GM19239 (cell line): ENCODE measurements at regions not wholly inside any gene's neighbourhood (a gene's known extent, or its start where the extent isn't known, plus 50 kb on each side); places are given as distances from the start of the nearest gene placed in this dataset.
"Not testable (repeated sequence)": the region's sequence is repeated elsewhere in the genome, so short reads cannot be mapped to it uniquely, and the experiment has no call there.

Experiments
- DNase-seq: peaks from one replicate; pipeline ENCODE4 v3.0.0; 2011; ENCODE audit warnings: low spot score; ENCODE audit not compliant: insufficient read length
- FAIRE-seq: peaks from 2 replicates; lab custom pipeline; 2011; peaks lifted over from hg19 to GRCh38; lab: Jason Lieb, UNC

DNA sequence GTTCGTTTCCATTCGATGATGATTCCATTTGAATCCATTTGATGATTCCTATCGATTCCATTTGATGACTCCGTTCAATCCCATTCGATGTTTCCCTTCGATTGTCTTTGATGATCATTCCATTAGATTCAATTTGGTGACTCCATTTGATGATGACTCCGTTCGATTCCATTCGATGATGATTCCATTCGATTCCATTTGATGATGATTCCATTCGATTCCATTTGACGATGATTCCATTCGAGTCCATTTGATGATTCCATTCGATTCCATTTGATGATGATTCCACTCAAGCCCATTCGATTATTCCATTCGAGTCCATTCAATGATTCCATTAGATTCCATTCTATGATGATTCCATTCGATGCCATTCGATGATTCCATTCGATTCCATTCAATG is 2730.6 kb downstream of the RPIA start:
- FAIRE-seq, DNase-seq: not testable (repeated sequence)

DNA sequence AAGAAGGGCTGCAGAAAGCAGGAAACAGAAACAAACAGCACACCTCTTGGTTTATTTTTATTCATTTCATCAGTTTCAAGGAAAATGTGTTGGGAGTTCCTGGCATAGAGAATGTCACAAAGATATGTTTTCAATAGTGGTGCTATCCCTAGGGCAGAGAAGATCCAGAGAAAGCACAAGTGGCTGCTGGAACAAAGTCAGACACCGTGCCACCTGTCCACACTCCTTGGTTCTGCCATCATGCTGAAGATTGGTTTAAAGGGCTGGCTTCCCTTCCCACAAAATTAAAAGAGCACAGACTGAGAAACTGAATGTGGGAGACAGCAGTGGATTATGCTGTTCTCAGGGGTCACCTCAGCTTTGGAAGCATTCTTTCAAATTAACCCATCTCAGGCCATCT is 2735.7 kb downstream of the RPIA start:
- FAIRE-seq: not testable (repeated sequence)

DNA sequence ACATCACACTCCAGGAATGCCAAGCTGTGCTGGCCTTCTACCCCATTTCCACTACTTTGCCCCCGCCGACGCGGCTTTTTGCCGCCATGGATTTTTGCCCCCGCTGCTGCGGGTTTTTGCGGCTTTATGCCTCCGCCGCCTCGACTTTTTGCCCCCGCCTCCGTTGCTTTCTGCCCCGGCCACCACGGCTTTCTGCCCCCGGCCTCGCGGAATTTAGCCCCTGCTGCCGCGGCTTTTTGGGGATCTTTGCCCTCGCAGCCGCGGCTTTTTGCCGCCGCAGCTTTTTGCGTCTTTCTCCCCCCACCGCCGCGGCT is 2750.4 kb downstream of the RPIA start:
- FAIRE-seq, DNase-seq: not testable (repeated sequence)

More for the DNA sequence above, 2735.7 kb downstream of the RPIA start:
- DNase-seq: not testable (repeated sequence)

DNA sequence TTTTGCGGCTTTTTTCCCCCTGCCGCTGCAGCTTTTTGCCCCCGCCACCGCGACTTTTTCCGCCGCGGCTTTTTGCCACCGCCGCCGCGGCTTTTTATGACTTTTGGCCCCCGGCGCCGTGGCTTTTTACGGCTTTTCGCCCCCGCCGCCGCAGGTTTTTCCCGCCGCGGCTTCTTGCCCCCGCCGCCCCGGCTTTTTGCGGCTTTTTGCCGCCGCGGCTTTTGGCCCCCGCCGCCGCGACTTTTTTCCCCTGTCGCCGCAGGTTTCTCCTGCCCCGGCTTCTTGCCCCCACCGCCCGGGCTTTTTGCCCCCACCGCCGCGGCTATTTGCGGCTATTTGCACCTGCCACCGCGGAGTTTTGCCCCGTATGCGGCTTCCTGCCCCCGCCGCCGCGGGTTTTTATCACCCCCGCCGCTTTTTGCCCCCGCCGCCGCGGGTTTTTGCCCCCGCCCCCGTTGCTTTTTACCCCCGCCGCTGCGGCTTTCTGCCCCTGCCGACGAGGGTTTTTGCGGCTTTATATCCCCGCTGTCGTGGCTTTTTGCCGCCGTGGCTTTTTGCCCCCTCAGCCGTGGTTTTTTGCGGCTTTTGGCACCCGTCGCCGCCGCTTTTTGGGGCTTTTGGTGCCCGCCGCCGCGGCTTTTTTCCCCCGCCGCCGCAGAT is 2750.9 kb downstream of the RPIA start:
- DNase-seq (peak; percentile 5), FAIRE-seq (no peak)

DNA sequence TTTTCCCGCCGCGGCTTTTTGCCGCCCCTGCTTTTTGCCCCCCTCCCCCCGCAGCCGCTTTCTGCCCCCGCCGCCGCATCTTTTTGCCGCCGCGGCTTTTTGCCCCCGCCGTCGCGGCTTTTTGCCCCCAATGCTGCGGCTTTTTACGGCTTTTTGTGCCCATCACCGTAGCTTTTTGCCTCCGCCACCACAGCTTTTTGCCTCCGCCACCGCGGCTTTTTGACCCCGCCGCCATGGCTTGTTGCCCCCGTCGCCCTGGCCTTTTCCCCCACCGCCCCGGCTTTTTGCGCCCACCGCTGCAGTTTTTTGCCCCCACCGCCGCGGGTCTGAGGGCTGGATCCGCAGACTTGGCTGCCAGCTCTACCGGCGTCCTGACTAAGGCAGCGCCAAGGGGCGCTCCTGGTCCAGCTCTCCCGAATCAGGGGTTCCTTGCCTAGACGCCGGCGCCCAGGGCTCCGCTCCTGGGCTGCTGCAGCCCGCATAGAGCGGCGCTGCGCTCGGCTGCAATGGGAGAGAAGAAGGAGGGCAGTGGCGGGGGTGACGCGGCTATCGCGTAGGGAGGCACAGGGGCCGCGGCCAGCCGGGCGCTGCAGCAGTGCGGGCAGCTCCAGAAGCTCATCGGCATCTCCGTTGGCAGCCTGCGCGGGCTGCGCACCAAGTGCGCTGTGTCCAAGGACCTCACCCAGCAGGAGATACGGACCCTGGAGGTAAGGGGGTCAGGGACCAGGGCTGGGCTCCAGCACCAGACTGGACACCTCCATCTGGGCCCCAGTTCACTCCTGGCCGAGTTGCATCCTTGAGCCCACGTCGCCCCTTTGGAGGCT is 2751.6 kb downstream of the RPIA start:
- not testable (repeated sequence) for FAIRE-seq, DNase-seq

DNA sequence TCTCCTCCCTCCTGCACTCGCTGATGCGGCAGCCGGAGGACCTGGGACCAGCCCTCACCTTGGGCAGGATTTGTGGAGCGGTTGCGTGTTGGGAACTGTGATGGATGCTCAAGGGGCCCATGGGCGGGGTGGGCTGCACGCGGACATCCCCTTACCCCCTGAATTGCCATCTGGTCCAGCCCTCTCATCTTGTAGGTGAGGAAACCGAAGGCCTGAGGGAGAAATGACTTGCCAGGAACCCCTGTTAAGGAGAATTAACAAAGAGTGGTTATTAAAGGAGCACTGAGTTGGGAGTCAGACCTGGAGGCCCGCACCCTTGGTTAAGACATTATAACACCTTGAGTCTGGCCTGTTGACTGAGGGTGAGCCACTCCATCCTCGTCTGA is 2752.2 kb downstream of the RPIA start:
- FAIRE-seq, DNase-seq: not testable (repeated sequence)

DNA sequence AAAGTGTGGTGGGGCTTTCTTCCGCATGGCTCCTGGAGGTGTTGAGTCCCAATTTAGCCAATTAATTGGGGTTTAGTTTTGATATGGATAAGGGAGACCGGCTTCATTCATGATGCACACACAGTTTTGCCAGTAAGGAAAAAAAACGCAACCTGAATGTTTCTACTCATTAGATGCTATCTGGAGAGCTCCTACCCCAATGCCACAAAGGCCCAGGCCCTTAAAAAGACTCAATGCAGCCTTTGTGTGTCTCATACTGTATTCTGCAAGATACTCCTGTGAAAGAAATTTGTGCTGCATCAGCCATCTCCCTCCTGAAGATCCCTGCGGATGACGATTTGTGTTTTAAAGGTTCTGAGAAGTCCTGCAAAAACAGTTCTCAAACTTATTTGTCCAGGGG is 2754.2 kb downstream of the RPIA start:
- not testable (repeated sequence) for FAIRE-seq, DNase-seq

DNA sequence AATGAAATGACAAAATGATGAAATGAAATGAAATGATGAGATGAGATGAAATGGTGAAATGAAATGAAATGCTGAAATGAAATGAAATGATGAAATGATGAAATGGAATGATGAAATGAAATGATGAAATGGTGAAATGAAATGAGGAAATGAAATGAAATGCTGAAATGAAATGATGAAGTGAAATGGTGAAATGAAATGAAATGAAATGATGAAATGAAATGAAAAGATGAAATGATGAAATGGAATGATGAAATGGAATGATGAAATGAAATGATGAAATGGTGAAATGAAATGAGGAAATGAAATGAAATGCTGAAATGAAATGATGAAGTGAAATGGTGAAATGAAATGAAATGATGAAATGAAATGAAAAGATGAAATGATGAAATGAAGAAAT is 2755.0 kb downstream of the RPIA start:
- not testable (repeated sequence) for FAIRE-seq, DNase-seq

DNA sequence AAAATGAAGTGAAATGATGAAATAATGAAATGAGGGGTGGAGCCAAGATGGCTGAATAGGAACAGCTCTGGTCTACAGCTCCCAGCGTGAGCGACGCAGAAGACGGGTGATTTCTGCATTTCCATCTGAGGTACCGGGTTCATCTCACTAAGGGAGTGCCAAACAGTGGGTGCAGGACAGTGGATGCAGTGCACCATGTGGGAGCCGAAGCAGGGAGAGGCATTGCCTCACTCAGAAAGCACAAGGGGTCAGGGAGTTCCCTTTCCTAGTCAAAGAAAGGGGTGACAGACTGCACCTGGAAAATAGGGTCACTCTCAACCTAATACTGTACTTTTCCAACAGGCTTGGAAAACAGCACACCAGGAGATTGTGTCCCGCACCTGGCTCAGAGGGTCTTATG is 2755.4 kb downstream of the RPIA start:
- FAIRE-seq, DNase-seq: not testable (repeated sequence)

DNA sequence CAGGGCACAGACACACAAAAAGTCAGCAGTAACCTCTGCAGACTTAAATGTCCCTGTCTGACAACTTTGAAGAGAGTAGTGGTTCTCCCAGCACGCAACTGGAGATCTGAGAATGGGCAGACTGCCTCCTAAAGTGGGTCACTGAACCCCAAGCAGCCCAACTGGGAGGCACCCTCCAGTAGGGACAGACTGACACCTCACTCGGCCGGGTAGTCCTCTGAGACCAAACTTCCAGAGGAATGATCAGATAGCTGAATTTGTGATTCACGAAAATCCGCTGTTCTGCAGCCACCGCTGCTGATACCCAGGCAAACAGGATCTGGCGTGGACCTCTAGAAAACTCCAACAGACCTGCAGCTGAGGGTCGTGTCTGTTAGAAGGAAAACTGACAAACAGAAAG is 2756.0 kb downstream of the RPIA start:
- DNase-seq, FAIRE-seq: not testable (repeated sequence)

DNA sequence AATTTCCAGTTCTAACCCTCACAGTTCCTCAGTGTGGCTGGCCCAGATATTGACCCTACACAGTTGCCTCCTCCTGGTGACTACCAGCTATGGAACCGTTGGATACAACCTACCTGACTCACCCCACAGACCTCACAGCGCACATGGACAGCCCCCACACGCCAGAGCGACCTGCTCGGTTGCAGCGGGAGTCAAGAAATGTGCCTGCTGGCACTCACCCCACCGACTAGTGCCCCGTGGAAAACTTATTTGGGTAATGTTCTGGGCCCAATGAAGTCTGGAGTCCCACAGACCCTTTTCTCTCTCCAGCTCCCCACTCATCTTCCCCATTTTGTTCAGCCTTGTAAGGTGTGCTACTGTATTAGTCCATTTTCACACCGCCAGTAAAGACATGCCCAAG is 2770.8 kb downstream of the RPIA start:
- FAIRE-seq: not testable (repeated sequence)

DNA sequence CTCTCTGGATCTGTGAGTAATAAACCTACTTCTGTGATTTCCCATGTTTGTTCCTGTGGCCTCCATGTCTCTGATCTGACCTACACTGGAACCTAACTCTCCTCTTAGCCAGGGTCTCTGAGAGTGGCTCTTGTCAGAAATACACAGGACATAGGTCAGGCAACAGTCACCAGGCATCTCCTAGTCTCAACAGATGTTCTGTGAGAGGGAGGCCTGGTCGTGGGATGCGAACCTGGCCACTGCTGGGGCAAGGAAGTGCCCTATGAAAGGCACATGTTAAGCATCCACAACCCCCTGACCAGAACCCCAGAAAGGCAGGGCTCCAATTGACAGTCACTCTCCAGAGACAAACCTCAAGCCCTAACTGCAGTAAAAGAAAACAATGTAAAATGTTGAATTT is 2771.5 kb downstream of the RPIA start:
- FAIRE-seq, DNase-seq: not testable (repeated sequence)

More for the DNA sequence above, 2770.8 kb downstream of the RPIA start:
- not testable (repeated sequence) for DNase-seq

DNA sequence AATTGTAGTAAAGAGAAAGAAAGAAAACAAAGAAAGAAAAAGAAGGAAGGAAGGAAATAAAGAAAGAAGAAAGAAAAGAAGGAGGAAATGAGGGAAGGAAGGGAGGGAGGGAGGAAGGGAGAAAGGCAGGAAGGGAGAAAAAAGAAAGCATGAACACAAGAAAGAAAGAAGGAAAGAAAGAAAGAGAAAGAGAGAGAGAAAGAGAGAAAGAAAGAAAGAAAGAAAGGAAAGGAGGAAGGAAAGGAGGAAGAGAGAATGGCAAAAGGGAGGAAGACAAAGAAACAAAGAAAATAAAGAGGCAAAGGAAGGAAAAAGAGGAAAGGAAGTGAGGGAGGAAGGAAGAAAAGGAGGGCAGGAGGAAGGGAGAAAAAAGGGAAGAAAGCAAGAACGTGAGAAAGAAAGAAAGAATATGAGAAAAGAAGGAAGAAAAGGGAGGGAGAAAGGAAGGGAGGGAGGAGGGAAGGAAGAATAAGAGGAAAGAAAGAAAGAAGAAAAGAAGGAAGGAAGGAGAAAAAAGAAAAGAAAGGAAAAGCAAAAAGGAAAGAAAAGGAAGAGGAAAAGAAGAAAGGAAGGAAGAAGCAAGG is 2775.4 kb downstream of the RPIA start:
- DNase-seq, FAIRE-seq: not testable (repeated sequence)

DNA sequence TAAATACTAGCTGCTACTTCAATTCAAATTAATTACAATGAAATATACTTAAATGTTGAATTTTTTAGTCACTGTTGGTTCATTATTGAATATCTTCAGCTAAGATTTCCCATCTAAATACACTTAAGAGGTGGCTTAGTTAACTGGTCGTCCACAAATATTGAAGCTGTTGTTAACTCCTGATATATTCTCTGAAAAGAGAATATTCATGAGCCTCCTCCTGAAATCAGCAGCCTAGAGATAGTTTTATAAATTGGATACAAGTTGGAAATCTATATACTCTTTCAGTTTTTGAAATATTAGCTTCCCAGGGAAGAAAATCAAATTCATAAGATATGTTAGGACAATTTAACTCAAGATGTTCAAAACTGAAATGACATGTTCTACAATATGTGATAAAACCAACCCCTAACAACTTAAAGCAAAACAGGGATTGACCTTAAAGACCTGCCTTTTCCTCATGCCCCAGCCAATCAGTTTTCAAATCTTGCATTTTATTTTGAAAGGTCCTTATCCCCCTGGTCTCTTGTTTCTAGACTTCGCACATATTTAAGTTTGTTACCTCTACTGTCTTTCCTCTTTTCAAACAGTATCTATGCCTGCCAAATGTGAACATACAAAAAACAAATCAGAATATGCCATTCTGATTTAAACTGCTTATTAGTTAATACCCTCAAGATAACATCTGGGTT is 2784.9 kb downstream of the RPIA start:
- FAIRE-seq, DNase-seq: not testable (repeated sequence)

DNA sequence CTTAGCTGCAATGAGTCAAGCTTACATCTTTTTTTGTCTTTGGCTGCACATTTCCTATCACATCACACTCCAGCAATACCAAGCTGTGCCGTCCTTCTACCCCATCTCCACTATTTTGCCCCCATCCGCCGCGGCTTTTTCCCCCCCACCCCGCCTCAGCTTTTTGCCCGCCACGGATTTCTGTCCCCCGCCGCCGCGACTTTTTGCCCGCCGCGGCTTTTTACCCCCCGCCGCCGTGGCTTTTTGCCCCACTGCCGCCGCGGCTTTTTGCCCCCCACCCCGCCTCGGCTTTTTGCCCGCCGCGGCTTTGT is 2785.4 kb downstream of the RPIA start:
- not testable (repeated sequence) for FAIRE-seq, DNase-seq

DNA sequence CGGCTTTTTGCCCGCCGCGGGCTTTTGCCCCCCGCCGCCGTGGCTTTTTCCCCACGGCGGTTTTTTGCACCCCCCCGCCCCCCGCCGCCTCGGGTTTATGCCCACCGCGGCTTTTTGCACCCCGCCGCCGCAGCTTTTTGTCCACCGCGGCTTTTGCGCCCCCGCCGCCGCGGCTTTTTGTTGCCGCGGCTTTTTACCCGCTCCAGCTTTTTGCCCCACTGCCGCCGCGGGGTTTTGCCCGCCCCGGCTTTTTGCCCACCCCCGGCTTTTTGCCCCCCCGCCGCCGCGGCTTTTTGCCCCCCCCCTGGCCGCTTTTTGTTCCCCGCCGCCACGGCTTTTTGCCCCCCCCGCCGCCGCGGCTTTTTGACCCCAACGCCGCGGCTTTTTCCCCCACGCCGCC is 2785.8 kb downstream of the RPIA start:
- FAIRE-seq, DNase-seq: not testable (repeated sequence)

DNA sequence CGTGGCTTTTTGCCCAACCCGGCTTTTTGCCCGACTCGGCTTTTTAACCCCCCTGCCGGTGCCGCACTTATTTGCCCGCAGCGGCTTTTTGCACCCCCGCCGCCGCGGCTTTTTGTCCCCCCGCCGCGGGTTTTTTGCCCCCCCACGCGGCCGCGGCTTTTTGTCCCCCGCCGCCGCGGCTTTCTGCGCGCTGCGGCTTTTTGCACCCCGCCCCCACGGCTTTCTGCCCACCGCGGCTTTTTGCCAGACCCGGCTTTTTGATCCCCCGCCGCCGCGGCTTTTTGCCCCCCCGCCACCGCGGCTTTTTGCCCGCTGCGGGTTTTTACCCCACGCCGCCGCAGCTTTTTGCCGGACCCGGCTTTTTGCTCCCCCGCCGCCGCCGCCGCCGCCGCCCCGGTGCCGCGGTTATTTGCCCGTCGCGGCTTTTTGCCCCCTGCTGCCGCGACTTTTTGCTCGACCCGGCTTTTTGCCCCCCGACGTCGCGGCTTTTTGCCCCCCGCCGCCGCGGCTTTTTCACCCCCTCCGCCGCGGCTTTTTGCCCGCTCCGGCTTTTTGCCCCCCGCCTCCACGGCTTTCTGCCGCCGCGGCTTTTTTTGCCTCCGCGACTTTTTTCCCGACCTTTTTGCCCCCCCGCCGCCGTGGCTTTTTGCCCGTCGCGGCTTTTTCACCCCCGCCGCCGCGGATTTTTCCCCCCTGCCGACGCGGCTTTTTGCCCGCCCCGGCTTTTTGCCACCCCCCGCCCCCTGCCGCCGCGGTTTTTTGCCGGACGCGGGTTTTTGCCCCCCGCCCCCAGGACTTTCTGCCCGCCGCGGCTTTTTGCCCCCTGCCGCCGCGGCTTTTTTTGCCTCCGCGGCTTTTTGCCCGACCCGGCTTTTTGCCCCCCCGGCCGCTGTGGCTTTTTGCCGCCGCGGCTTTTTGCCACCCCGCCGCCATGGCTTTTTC is 2786.5 kb downstream of the RPIA start:
- FAIRE-seq (no peak), DNase-seq (no peak)

DNA sequence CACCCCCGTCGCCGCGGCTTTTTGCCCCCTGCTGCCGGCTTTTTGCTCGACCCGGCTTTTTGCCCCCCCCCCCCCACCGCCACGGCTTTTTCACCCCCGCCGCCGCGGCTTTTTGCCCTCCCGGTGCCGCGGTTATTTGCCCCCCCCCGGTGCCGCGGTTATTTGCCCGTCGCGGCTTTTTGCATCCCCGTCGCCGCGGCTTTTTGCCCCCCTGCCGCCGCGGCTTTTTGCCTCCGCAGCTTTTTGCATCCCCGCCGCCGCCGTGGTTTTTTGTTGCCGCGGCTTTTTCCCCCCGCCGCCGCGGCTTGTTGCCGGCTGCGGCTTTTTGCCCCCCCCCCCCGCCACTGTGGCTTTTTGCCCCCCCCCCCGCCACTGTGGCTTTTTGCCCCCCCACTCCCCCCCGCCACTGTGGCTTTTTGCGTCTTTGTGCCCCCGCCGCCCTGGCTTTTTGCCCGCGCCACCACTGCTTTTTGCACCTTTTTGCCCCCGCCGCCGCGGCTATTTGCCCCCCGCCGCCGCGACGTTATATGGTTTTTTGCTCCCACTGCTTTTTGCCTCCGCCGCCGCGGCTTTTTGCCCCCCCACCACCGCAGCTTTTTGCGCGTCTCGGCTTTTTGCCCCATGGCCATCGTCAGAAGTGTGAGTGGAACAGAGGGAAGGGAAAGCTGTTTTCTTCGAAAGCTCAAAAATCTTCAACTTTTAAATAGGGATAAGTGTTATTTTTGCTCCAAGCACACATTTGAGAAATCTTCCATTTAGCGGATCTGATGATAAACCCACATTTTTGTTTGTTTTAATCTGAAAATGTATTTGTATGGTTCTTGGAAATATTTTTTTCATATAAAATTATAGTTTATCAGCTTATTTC is 2787.6 kb downstream of the RPIA start:
- not testable (repeated sequence) for DNase-seq, FAIRE-seq
